Endothelial cell of umbilical vein (primary cell): ENCODE measurements at regions not wholly inside any gene's neighbourhood (a gene's known extent, or its start where the extent isn't known, plus 50 kb on each side); places are given as distances from the start of the nearest gene placed in this dataset.

ENCODE experiments used
- BruUV-seq: library from RNA; stranded (reverse); fragments of 400-500 nt; replicated peaks from 2 replicates; lab custom pipeline; 2021; lab: Mats Ljungman, UMichigan
- CTCF ChIA-PET: fragments of 300-600, 350-600 bp; sonication (Branson Sonifier 250); formaldehyde crosslinking; loops from one replicate; lab custom pipeline; 2021; ENCODE audit warnings: antibody characterized with exemption, inconsistent platforms; lab: Charles Lee
- POLR2A ChIA-PET: fragments of 300-600, 350-600 bp; sonication (Branson Sonifier 250); formaldehyde crosslinking; loops from one replicate; lab custom pipeline; 2021; ENCODE audit warnings: antibody characterized with exemption, inconsistent platforms; lab: Charles Lee
- DNase-seq: peaks from one replicate; pipeline ENCODE4 v3.0.0-alpha.2; 2011; ENCODE audit warnings: low read depth, low spot score
- FAIRE-seq: peaks from 2 replicates; lab custom pipeline; 2011; peaks lifted over from hg19 to GRCh38; lab: Jason Lieb, UNC
- H2AFZ ChIP-seq: 2 replicates; pipeline ENCODE4 v1.6.0; 2012; ENCODE audit warnings: low read depth, low read length, control low read depth, inconsistent platforms
- H3K27ac ChIP-seq: 2 replicates; pipeline ENCODE4 v1.5.1; 2011; ENCODE audit warnings: low read depth, mild to moderate bottlenecking, control low read depth, low read length, moderate library complexity; ENCODE audit not compliant: insufficient read depth
- H3K27me3 ChIP-seq, 2 experiments: 2 replicates each; pipeline versions ENCODE4 v1.6.0 to v1.6.1; 2011; ENCODE audit warnings: low read length in 2 of 2, mixed read lengths in 1 of 2; ENCODE audit not compliant: control insufficient read depth in 2 of 2, insufficient read depth in 2 of 2
- H3K36me3 ChIP-seq, 2 experiments: 2 replicates in 1 of 2; 3 replicates in 1 of 2; pipeline ENCODE4 v1.5.1; 2011; ENCODE audit warnings: low read length in 2 of 2, mild to moderate bottlenecking in 1 of 2, moderate library complexity in 1 of 2; ENCODE audit not compliant: control insufficient read depth in 2 of 2, insufficient read depth in 2 of 2; ENCODE audit errors: extremely low read depth in 1 of 2
- H3K4me1 ChIP-seq: 3 replicates; pipeline ENCODE4 v1.5.1; 2011; ENCODE audit warnings: mild to moderate bottlenecking, low read length; ENCODE audit not compliant: control insufficient read depth, insufficient read depth; ENCODE audit errors: extremely low read depth
- H3K4me2 ChIP-seq: 2 replicates; pipeline ENCODE4 v1.6.1; 2011; ENCODE audit warnings: low read length, control low read depth, mixed read lengths; ENCODE audit not compliant: insufficient read depth
- H3K4me3 ChIP-seq, 3 experiments: fragments of 200-600 bp in 1 of 3; sonication (generic), shearing (Covaris generic) in 1 of 3; replicated peaks in 1 of 3; 2 replicates each; pipeline ENCODE4 v1.5.1; 2011 to 2016; ENCODE audit warnings: control low read depth in 3 of 3, low read length in 3 of 3, mild to moderate bottlenecking in 2 of 3, inconsistent platforms in 1 of 3, low read depth in 1 of 3, moderate library complexity in 1 of 3; ENCODE audit not compliant: insufficient read depth in 1 of 3
- H3K79me2 ChIP-seq: 2 replicates; pipeline ENCODE4 v1.6.0; 2012; ENCODE audit warnings: low read length, inconsistent platforms; ENCODE audit not compliant: control insufficient read depth, insufficient read depth
- H3K9ac ChIP-seq: replicated peaks from 2 replicates; pipeline ENCODE3; 2011; ENCODE audit warnings: low read length, control low read depth; ENCODE audit not compliant: insufficient read depth; ENCODE audit errors: extremely low read depth
- H3K9me1 ChIP-seq: replicated peaks from 3 replicates; pipeline ENCODE4 v1.6.0; 2011; ENCODE audit warnings: mild to moderate bottlenecking, low read length; ENCODE audit not compliant: control insufficient read depth, insufficient read depth; ENCODE audit errors: extremely low read depth
- H3K9me3 ChIP-seq: replicated peaks from 2 replicates; pipeline ENCODE4 v1.5.1; 2012; ENCODE audit warnings: low read length, inconsistent platforms; ENCODE audit not compliant: control insufficient read depth, insufficient read depth
- H4K20me1 ChIP-seq: replicated peaks from 2 replicates; pipeline ENCODE3; 2011; ENCODE audit warnings: mild to moderate bottlenecking, low read length; ENCODE audit not compliant: control insufficient read depth, insufficient read depth; ENCODE audit errors: extremely low read depth
- EZH2 ChIP-seq: IDR thresholded peaks from 2 replicates; pipeline ENCODE4 v1.6.1; 2012; ENCODE audit warnings: borderline replicate concordance, low read depth, mild to moderate bottlenecking, moderate library complexity, low read length, inconsistent platforms; ENCODE audit not compliant: severe bottlenecking
- FOS ChIP-seq: IDR thresholded peaks from 2 replicates; pipeline ENCODE4 v1.6.1; 2011; ENCODE audit warnings: mild to moderate bottlenecking, low read length, moderate library complexity, borderline replicate concordance; ENCODE audit not compliant: insufficient read depth
- GATA2 ChIP-seq: IDR thresholded peaks from 2 replicates; pipeline ENCODE4 v1.7.0; 2011; ENCODE audit warnings: low read depth, mild to moderate bottlenecking, moderate library complexity, mixed read lengths, low read length; ENCODE audit not compliant: insufficient read length, insufficient read depth
- JUN ChIP-seq: IDR thresholded peaks from 2 replicates; pipeline ENCODE4 v1.6.1; 2011; ENCODE audit warnings: borderline replicate concordance, low read depth; ENCODE audit not compliant: insufficient read length, insufficient read depth
- MYC ChIP-seq: IDR thresholded peaks from one replicate; pipeline ENCODE4 v1.6.1; 2011; ENCODE audit warnings: mild to moderate bottlenecking, low read depth, low read length
- POLR2A ChIP-seq: IDR thresholded peaks from 2 replicates; pipeline ENCODE4 v1.6.1; 2012; ENCODE audit warnings: low read depth, mild to moderate bottlenecking, control low read depth, low read length
- dilution Hi-C: fragments of 300-500 bp; cut with MboI; formaldehyde crosslinking; loops from one replicate; pipeline ENCODE4 v1.15.0; 2019; ENCODE audit warnings: low sequenced_read_pairs; ENCODE audit not compliant: extremely low pct_ligation_motif_present
- intact Hi-C: fragments of 100-400 bp; cut with micrococcal nuclease; formaldehyde crosslinking; loops from one replicate; pipeline ENCODE4 v1.10.0; 2022
- TF ChIP-seq, protein P1 (sequence below), 2 donors: IDR thresholded peaks; 1 replicate in 1 of 2; 2 replicates in 1 of 2; pipeline ENCODE4 v1.5.1; 2011; ENCODE audit warnings: low read length in 2 of 2, mild to moderate bottlenecking in 2 of 2, moderate library complexity in 2 of 2, control low read depth in 1 of 2, inconsistent platforms in 1 of 2, low read depth in 1 of 2; ENCODE audit not compliant: insufficient read depth in 1 of 2; ENCODE audit errors: extremely low read depth in 1 of 2

- H3K9me3 ChIP-seq: no peaks in the 10 kb centered on the region
- no peak overlapping the region for H2AFZ ChIP-seq
- H3K36me3 ChIP-seq: no peaks in the 10 kb centered on the region
- H3K9me1 ChIP-seq: no peaks in the 10 kb centered on the region
- dilution Hi-C loops: no loop called here
- DNase-seq: no peak
- no peak overlapping the region for H3K4me2 ChIP-seq
- H3K4me3 ChIP-seq: no peak overlapping the region
- no TSS peak for BruUV-seq
- H3K9ac ChIP-seq: no peak overlapping the region
- FAIRE-seq: no peak
- H3K27ac ChIP-seq: no peak overlapping the region
- CTCF ChIA-PET: interaction anchor here (1.1 to 2.0 kb wide), 5 partner anchors 31 to 114 kb away, joined by 3 to 11 read pairs (median 4); no protein-coding TSS in a partner anchor
- no peaks in the 10 kb centered on the region for H4K20me1 ChIP-seq
- H3K79me2 ChIP-seq: no peaks in the 10 kb centered on the region
- intact Hi-C loops: loop anchor here (1.0 to 2.0 kb wide), 3 partner anchors 19 to 32 kb away; no protein-coding TSS in a partner anchor
- TF ChIP-seq FOS: no peak
- no peak for TF ChIP-seq POLR2A
- peaks cover 29% of the 10 kb centered on the region for H3K4me1 ChIP-seq
- H3K27me3 ChIP-seq: no peaks in the 10 kb centered on the region
- POLR2A ChIA-PET: interaction anchor here (1.4 kb wide), 1 partner anchor 21 kb away, joined by 4 read pairs; no protein-coding TSS in a partner anchor
These were observed 71.4 kb upstream of the STARD4 start for GRCh38 chr5:111583758-111584203.

DNA sequence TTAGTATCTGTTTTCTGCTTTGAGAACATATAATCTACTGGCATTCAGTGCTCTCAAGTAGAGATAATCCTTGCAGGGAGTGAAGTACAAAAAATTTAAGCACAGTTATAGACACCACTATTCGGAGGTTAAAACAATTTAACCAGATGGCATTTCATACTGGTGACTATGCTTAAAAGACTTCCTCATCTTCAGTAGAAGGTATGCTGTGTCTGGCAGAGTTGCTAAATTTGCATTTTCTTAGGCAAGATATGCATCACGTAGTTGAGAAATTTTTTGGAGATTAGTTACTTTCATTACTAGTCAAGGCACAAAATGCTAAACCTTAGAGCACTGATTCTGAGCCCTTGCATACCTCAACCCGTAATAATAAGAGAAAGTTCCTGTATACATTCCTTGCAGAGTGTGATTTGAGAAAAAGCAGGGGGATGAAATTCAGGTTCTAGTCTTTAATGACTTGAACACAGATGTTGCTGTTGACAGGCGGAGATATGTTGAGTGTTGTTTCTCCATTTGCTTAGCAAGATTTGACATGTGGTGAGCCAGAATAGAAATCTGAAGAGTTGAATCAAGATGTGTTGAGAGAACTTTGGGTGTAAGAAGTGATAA lies 70.8 kb upstream of the STARD4 start:
- H3K4me1 ChIP-seq: peaks cover 29% of the 10 kb centered on the region
- H2AFZ ChIP-seq: no peak overlapping the region
- intact Hi-C loops: no loop called here
- no peak overlapping the region for H3K4me3 ChIP-seq
- no peaks in the 10 kb centered on the region for H3K9me1 ChIP-seq
- no peak overlapping the region for H3K9ac ChIP-seq
- no peaks in the 10 kb centered on the region for H4K20me1 ChIP-seq
- H3K9me3 ChIP-seq: no peaks in the 10 kb centered on the region
- ChIA-PET CTCF (no interaction called here), POLR2A (no interaction called here)
- H3K79me2 ChIP-seq: no peaks in the 10 kb centered on the region
- no peaks in the 10 kb centered on the region for H3K27me3 ChIP-seq
- DNase-seq (no peak), FAIRE-seq (no peak)
- no peak overlapping the region for H3K27ac ChIP-seq
- no peak overlapping the region for H3K4me2 ChIP-seq
- TF ChIP-seq GATA2 (no peak), JUN (no peak), FOS (no peak), MYC (no peak), EZH2 (no peak), POLR2A (no peak)
- TF ChIP-seq, protein P1, sequence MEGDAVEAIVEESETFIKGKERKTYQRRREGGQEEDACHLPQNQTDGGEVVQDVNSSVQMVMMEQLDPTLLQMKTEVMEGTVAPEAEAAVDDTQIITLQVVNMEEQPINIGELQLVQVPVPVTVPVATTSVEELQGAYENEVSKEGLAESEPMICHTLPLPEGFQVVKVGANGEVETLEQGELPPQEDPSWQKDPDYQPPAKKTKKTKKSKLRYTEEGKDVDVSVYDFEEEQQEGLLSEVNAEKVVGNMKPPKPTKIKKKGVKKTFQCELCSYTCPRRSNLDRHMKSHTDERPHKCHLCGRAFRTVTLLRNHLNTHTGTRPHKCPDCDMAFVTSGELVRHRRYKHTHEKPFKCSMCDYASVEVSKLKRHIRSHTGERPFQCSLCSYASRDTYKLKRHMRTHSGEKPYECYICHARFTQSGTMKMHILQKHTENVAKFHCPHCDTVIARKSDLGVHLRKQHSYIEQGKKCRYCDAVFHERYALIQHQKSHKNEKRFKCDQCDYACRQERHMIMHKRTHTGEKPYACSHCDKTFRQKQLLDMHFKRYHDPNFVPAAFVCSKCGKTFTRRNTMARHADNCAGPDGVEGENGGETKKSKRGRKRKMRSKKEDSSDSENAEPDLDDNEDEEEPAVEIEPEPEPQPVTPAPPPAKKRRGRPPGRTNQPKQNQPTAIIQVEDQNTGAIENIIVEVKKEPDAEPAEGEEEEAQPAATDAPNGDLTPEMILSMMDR (IDR thresholded peaks at IDR 0.05; ENCODE audit: extremely low read depth in 1 of 2, insufficient read depth in 1 of 2, low read depth in 1 of 2, low read length in 2 of 2): no peak
- no peaks in the 10 kb centered on the region for H3K36me3 ChIP-seq
- BruUV-seq: no TSS peak
- dilution Hi-C loops: no loop called here
